Activated CD4-positive, alpha-beta memory T cell treated with anti-CD3 and anti-CD28 coated beads, Interleukin-2, amount 10 ng/mL, durations not matched to agents 7 days and 5 days (primary cell): ENCODE measurements at regions not wholly inside any gene's neighbourhood (a gene's known extent, or its start where the extent isn't known, plus 50 kb on each side); places are given as distances from the start of the nearest gene placed in this dataset.
"Not testable (repeated sequence)": the region's sequence is repeated elsewhere in the genome, so short reads cannot be mapped to it uniquely, and the experiment has no call there.

ENCODE experiments used
- CTCF ChIA-PET: fragments of 350-600 bp; sonication (Branson Sonifier 250); formaldehyde crosslinking; loops from one replicate; lab custom pipeline; 2021; ENCODE audit warnings: antibody characterized with exemption, inconsistent platforms; lab: Charles Lee
- POLR2A ChIA-PET: fragments of 350-600 bp; sonication (Branson Sonifier 250); formaldehyde crosslinking; loops from one replicate; lab custom pipeline; 2021; ENCODE audit warnings: antibody characterized with exemption; lab: Charles Lee
- DNase-seq: peaks from one replicate; pipeline ENCODE4 v3.0.0-alpha.2; 2020
- H3K27ac Mint-ChIP-seq: one replicate; pipeline ENCODE4 v1.8.0; 2021; ENCODE audit warnings: mild to moderate bottlenecking, mixed read lengths
- H3K27me3 Mint-ChIP-seq: one replicate; pipeline ENCODE4 v1.8.0; 2021; ENCODE audit warnings: mixed read lengths
- H3K36me3 Mint-ChIP-seq: one replicate; pipeline ENCODE4 v1.8.0; 2021; ENCODE audit warnings: low read depth, mixed read lengths
- H3K4me1 Mint-ChIP-seq: one replicate; pipeline ENCODE4 v1.8.0; 2021; ENCODE audit warnings: mixed read lengths
- H3K4me3 Mint-ChIP-seq: one replicate; pipeline ENCODE4 v1.8.0; 2021; ENCODE audit warnings: mild to moderate bottlenecking, mixed read lengths
- H3K9me3 Mint-ChIP-seq: one replicate; pipeline ENCODE4 v1.8.0; 2021; ENCODE audit warnings: mixed read lengths

DNA sequence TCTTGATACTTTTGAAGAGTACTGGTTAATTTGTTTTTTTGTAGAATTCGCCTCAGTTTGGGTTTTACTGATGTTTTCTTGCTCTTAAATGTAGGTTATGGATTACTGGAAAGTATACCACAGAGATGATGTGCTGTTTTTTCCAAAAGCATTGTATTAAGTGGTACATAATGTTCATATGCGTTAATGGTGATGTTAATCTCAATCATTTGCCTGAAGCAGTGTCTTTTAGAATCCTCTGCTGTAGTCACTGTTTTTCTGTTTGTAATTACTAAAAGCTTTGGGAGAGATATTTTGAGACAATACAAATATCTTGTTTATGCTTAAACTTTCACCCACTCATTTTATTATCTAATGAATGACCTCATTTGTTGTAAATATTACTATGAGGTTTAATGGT, 163.4 kb upstream of the LRP1B start:
- Mint-ChIP-seq H3K27ac (no peak overlapping the region), H3K4me1 (no peaks in the 10 kb centered on the region), H3K9me3 (peaks cover 3% of the 10 kb centered on the region), H3K36me3 (no peaks in the 10 kb centered on the region), H3K27me3 (no peaks in the 10 kb centered on the region), H3K4me3 (no peak overlapping the region)
- ChIA-PET POLR2A (no interaction called here), CTCF (no interaction called here)
- no peak for DNase-seq

DNA sequence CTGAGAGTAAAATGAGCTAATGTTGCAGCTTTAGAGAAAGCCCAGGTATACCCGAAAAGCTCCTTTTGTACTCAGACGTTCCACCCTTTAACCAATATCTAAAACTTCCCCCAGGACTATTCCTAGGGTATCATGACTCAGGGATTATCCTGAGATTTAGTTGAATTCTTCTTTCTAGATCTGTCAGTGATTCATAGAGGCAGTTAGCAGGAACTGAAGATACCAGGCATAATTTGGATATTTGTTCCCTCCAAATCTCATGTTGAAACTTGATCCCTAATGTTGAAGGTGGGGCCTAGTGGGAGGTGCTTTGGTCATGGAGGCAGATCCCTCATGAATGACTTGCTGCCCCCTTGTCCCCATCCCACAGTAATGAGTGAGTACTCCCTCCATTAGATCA, 161.2 kb upstream of the LRP1B start:
- no peaks in the 10 kb centered on the region for H3K4me1 Mint-ChIP-seq
- DNase-seq = no peak
- H3K9me3 Mint-ChIP-seq = peaks cover 3% of the 10 kb centered on the region
- no peak overlapping the region for H3K27ac Mint-ChIP-seq
- CTCF ChIA-PET = no interaction called here
- H3K4me3 Mint-ChIP-seq = no peak overlapping the region
- POLR2A ChIA-PET = no interaction called here
- no peaks in the 10 kb centered on the region for H3K36me3 Mint-ChIP-seq
- H3K27me3 Mint-ChIP-seq = no peaks in the 10 kb centered on the region

DNA sequence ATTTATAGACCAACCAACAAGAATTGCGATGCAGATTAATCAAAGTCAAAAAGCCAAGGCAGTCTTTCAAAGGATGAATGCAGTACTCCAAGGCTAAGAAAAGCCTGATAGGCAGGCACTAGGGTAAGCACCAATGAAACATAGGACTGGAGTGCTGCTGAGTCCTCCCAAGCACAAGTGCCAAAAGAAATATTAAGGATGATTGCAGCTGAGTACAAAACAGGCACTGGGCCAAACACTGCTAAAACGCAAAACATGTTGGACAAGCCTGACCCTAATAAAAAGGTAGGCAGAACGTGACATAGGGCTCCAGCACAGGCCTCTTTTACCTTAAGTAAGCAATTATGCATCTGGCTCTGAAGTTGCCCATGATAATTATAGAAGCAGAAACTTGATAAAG, 160.1 kb upstream of the LRP1B start:
- ChIA-PET POLR2A (no interaction called here), CTCF (no interaction called here)
- Mint-ChIP-seq H3K27me3 (no peaks in the 10 kb centered on the region), H3K4me3 (no peak overlapping the region), H3K4me1 (no peaks in the 10 kb centered on the region), H3K9me3 (no peaks in the 10 kb centered on the region), H3K36me3 (no peaks in the 10 kb centered on the region), H3K27ac (no peak overlapping the region)
- DNase-seq = no peak

DNA sequence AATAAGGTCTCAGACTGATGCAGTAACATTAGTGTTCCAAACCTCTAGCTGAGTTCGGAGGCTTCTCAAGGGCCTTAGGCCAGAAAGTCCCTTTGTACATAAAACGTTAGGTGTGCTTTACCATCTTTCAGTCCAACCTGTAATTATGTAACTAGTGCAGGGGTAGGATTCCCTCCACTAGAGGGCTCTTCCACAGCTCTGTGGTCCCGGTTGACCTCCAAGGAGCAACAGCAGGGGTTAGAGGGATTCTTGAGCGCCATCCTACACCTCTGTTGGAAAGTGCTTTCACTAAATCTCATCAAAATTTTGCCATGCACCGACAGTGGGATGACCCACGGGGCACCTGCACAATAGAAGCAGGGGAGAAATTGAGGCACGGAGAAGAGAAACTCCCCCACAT, 155.8 kb upstream of the LRP1B start:
- Mint-ChIP-seq H3K9me3 (peaks cover 2% of the 10 kb centered on the region), H3K36me3 (no peaks in the 10 kb centered on the region), H3K27ac (no peak overlapping the region), H3K4me3 (no peak overlapping the region), H3K4me1 (no peaks in the 10 kb centered on the region), H3K27me3 (no peaks in the 10 kb centered on the region)
- ChIA-PET CTCF (no interaction called here), POLR2A (no interaction called here)
- no peak for DNase-seq

DNA sequence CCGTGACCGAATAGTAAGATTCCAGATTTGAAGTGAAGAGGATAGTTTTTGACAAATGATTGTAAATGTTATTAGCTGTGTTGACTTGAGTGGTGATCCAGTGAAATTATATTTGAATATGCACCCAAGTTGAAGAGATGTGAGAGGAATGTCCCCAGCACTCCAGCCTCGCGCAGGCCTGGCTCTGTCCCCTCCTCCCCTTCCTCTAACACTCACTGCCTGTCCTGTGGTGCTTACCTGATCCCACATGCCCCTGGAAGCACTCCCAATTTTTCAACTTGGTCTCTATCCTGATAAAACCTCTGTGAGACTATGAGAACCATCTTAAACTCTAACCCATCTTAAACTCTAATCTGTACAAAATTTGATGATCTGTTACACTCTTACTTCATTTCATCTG, 154.7 kb upstream of the LRP1B start:
- POLR2A ChIA-PET = no interaction called here
- CTCF ChIA-PET = no interaction called here
- H3K27ac Mint-ChIP-seq = no peak overlapping the region

DNA sequence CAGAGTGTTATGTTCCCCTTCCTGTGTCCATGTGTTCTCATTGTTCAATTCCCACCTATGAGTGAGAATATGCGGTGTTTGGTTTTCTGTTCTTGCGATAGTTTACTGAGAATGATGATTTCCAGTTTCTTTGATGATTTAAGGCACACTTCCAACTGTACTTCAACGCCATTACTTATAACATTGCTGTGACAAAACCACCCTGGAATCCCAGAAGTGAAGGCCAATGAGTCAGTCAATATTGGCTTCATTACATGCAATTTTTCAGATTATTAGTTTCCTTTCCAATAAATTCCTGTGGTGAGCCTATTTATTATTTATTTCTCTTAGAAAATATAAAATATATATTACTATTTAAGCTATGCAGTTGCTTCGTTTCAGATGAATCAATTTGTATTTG, 153.5 kb upstream of the LRP1B start:
- CTCF ChIA-PET, H3K9me3 Mint-ChIP-seq, POLR2A ChIA-PET, H3K4me1 Mint-ChIP-seq, H3K27ac Mint-ChIP-seq, H3K4me3 Mint-ChIP-seq, H3K27me3 Mint-ChIP-seq, H3K36me3 Mint-ChIP-seq, DNase-seq: not testable (repeated sequence)

More for the DNA sequence above, 154.7 kb upstream of the LRP1B start:
- no peak overlapping the region for H3K4me3 Mint-ChIP-seq
- no peaks in the 10 kb centered on the region for H3K36me3 Mint-ChIP-seq
- no peaks in the 10 kb centered on the region for H3K4me1 Mint-ChIP-seq
- no peaks in the 10 kb centered on the region for H3K27me3 Mint-ChIP-seq
- peaks cover 2% of the 10 kb centered on the region for H3K9me3 Mint-ChIP-seq
- DNase-seq = no peak

DNA sequence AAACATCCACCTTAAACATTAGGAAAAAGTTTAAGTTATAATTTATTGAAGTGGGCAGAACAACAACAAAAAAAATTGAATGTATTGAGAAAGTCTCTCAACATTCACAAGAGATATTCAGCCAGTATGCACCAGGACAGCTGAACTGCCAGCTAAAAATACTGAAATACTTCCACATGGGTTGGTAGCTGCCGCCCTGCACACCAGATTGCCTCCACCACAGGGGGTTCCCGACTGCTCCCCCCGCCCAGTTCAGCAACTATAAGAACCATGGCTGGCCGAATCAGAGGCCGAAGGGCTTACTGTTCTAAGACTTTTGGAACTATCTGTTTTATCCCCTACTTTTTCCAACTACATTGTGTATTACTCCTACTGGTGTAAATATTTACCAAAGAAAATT, 150.0 kb upstream of the LRP1B start:
- Mint-ChIP-seq H3K9me3 (peaks cover 5% of the 10 kb centered on the region), H3K4me3 (no peak overlapping the region), H3K4me1 (no peaks in the 10 kb centered on the region), H3K36me3 (no peaks in the 10 kb centered on the region), H3K27me3 (no peaks in the 10 kb centered on the region), H3K27ac (no peak overlapping the region)
- DNase-seq = no peak
- ChIA-PET CTCF (no interaction called here), POLR2A (no interaction called here)

DNA sequence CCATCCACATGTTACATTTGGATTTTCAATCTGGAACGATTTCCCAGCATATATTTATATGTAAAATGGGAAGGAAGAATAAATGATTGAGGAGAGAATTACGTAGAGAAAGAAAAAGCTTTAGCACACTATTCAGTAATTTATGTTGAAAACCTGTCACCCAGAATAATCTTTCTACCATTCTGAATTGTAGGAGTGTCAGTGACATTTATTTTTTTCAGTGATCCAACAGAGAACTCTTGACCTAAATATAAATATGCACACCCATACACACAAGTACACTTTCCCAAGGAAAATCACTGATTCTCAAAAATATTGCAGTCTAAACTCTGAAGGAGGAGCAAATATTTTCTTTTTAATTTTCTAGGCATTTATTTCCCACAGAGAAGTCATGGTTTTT, 140.2 kb upstream of the LRP1B start:
- H3K4me1 Mint-ChIP-seq = no peaks in the 10 kb centered on the region
- ChIA-PET POLR2A (no interaction called here), CTCF (no interaction called here)
- peaks cover 5% of the 10 kb centered on the region for H3K9me3 Mint-ChIP-seq
- no peaks in the 10 kb centered on the region for H3K36me3 Mint-ChIP-seq
- no peak overlapping the region for H3K27ac Mint-ChIP-seq
- H3K4me3 Mint-ChIP-seq = no peak overlapping the region
- no peak for DNase-seq
- H3K27me3 Mint-ChIP-seq = no peaks in the 10 kb centered on the region

DNA sequence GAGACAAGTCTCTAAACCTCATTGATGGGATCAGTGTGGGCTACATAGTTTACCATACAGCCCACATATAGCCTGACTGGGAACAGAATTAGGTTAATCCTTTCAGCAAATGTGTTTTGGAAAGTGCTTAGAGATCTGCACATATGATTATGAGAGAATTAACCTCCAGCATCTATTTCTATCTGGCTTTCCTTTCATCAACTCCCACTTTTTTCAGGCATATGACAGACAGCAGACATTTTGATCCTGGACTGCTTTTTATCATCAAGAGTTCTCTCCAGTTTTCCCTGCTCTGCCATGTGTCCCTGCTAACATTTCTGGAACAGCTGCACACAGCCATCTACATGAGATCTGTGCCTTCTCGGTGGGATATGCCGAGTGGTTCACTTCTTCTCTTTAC, 139.5 kb upstream of the LRP1B start:
- POLR2A ChIA-PET = no interaction called here
- no peak overlapping the region for H3K4me3 Mint-ChIP-seq

DNA sequence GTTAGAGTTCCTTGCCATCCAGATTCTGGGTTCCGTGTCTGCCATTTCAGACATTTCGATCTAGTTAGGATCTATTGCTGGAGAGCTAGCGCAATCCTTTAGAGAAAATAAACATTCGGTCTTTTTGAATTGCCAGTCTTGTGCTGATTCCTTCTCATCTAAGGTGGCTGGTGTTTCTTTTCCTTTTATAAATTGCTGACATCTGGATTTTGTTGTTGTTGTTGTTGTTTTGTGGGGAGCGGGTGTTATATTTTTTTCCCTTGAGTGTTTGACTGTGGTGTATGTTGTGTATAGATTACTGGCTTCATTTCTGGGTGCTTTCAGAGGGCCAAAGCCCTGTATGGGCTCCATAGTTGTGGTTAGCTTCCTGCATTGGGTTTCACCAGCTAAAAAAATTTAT, 128.5 kb upstream of the LRP1B start:
- no peaks in the 10 kb centered on the region for H3K27me3 Mint-ChIP-seq
- CTCF ChIA-PET = no interaction called here
- H3K4me3 Mint-ChIP-seq = no peak overlapping the region
- no peak for DNase-seq
- POLR2A ChIA-PET = no interaction called here
- H3K27ac Mint-ChIP-seq = no peak overlapping the region
- H3K9me3 Mint-ChIP-seq = peaks cover 25% of the 10 kb centered on the region
- H3K36me3 Mint-ChIP-seq = no peaks in the 10 kb centered on the region
- H3K4me1 Mint-ChIP-seq = no peaks in the 10 kb centered on the region

More for the DNA sequence above, 139.5 kb upstream of the LRP1B start:
- peaks cover 5% of the 10 kb centered on the region for H3K9me3 Mint-ChIP-seq
- H3K27ac Mint-ChIP-seq = no peak overlapping the region
- H3K36me3 Mint-ChIP-seq = no peaks in the 10 kb centered on the region
- CTCF ChIA-PET = no interaction called here
- no peaks in the 10 kb centered on the region for H3K4me1 Mint-ChIP-seq
- H3K27me3 Mint-ChIP-seq = no peaks in the 10 kb centered on the region
- no peak for DNase-seq

DNA sequence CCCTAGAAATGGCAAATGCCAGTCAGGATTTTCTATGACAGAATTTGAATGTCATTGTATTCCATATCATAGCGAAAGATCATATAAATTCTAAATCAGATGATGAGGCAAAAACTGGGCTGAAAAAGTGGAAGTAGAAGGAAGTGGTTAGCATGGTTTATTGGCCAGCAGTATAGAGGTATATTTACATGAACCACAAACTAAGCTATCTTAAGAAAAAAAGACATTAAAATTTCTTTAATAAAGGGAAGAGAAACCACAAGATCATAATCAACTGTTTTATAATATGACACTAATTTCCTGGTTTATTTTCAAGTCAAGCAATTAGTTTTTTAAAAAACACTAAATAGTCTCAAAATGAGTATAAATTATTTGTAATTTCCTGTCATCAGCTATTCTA, 123.2 kb upstream of the LRP1B start:
- peaks cover 12% of the 10 kb centered on the region for H3K9me3 Mint-ChIP-seq
- no peaks in the 10 kb centered on the region for H3K4me1 Mint-ChIP-seq
- no peak overlapping the region for H3K27ac Mint-ChIP-seq
- no peak for DNase-seq
- no peak overlapping the region for H3K4me3 Mint-ChIP-seq
- no peaks in the 10 kb centered on the region for H3K36me3 Mint-ChIP-seq
- ChIA-PET CTCF (no interaction called here), POLR2A (no interaction called here)
- H3K27me3 Mint-ChIP-seq = no peaks in the 10 kb centered on the region

DNA sequence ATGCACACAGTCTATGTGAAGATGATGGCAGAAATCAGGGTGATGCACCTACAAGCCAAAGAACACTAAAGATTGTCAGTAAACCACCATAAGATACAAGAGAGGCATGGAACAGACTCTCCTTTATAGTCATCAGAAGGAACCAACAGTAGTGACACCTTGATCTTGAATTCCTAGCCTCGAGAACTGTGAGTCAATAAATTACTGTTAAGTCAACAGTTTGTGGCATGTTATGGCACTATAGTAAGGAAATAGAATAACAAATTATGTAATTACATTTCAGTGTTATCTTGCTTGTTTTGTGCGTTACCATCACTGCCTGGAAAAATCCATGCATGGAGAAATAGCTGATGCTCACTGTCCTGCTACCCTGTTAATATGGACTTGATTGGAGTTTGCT, 110.2 kb upstream of the LRP1B start:
- CTCF ChIA-PET = no interaction called here
- POLR2A ChIA-PET = no interaction called here
- DNase-seq = no peak
- no peaks in the 10 kb centered on the region for H3K36me3 Mint-ChIP-seq
- peaks cover 5% of the 10 kb centered on the region for H3K9me3 Mint-ChIP-seq
- H3K4me1 Mint-ChIP-seq = no peaks in the 10 kb centered on the region
- no peak overlapping the region for H3K4me3 Mint-ChIP-seq
- no peak overlapping the region for H3K27ac Mint-ChIP-seq
- no peaks in the 10 kb centered on the region for H3K27me3 Mint-ChIP-seq

DNA sequence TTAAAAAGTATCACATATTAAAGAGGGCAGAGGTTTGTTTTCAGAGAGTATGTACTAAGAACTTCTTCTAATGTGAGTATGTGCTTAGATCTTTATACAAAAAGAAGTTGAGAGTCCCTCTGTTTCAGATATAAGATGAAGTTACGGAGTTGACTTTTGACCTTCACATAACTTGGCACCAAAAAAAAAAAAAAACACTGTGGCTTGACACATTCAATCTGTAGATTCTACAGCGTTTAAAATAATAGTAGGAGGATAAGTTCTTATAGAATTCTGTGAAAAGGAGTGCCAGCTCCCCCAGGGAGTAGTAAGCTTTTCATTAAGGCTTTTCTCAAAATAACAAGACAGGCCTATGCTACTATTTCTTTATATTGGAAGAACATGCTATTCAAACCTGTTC, 105.4 kb upstream of the LRP1B start:
- DNase-seq = no peak
- H3K4me3 Mint-ChIP-seq = no peak overlapping the region
- no peaks in the 10 kb centered on the region for H3K36me3 Mint-ChIP-seq
- peaks cover 5% of the 10 kb centered on the region for H3K9me3 Mint-ChIP-seq
- no peaks in the 10 kb centered on the region for H3K4me1 Mint-ChIP-seq
- POLR2A ChIA-PET = no interaction called here
- CTCF ChIA-PET = no interaction called here
- H3K27me3 Mint-ChIP-seq = no peaks in the 10 kb centered on the region
- no peak overlapping the region for H3K27ac Mint-ChIP-seq

DNA sequence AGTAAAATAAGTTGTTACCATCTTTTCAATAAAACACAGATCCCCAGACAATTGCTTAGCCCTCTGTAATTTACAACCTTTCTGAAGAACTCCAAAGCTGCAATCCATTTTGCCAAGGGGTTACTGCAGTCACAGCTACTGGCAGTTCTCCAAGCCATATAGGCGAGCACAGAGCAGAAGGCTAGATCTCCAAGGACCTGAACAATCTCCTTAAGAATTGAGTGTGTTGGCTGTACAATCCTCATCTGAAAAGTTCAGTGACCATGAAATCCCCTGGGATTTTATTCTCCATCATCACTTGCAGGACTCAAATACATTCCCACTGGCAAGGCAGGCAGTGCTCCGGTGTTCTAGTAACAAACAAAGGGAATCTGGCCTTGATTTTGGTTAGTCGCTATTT, 103.9 kb upstream of the LRP1B start:
- H3K27ac Mint-ChIP-seq = no peak overlapping the region
- no peak overlapping the region for H3K4me3 Mint-ChIP-seq
- H3K9me3 Mint-ChIP-seq = peaks cover 5% of the 10 kb centered on the region
- POLR2A ChIA-PET = no interaction called here
- CTCF ChIA-PET = no interaction called here
- H3K4me1 Mint-ChIP-seq = no peaks in the 10 kb centered on the region
- no peaks in the 10 kb centered on the region for H3K36me3 Mint-ChIP-seq
- no peaks in the 10 kb centered on the region for H3K27me3 Mint-ChIP-seq
- no peak for DNase-seq

DNA sequence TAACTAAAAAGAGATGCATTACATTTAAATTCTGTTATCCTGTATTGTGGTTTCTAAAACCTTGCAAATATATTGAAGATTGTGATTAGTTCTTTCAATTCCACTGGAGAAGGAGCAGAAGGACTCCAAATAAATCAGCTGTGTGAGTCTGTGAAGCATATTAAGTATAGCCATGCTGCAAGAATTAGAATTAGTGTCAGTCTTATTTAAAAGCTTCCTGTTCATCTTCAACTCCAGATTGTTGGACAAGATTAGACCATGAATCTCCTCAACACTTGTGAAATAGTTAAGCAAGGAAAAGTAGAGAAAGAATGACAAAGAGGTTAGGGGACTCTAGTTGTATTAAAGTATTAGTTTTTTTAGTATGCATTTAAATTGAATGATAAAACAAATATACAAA, 92.5 kb upstream of the LRP1B start:
- Mint-ChIP-seq H3K27ac (no peak overlapping the region), H3K4me1 (no peaks in the 10 kb centered on the region), H3K4me3 (no peak overlapping the region), H3K9me3 (peaks cover 2% of the 10 kb centered on the region), H3K36me3 (no peaks in the 10 kb centered on the region), H3K27me3 (no peaks in the 10 kb centered on the region)
- POLR2A ChIA-PET = no interaction called here
- no peak for DNase-seq
- CTCF ChIA-PET = no interaction called here
